H1 (cell line): ENCODE measurements at regions not wholly inside any gene's neighbourhood (a gene's known extent, or its start where the extent isn't known, plus 50 kb on each side); places are given as distances from the start of the nearest gene placed in this dataset.

Experiments
- CTCF ChIA-PET: fragments of 300-600 bp; sonication (Branson Sonifier 250); formaldehyde crosslinking; loops from one replicate; lab custom pipeline; 2021; ENCODE audit not compliant: partially characterized antibody; lab: Charles Lee
- POLR2A ChIA-PET: fragments of 300-600 bp; sonication (Branson Sonifier 250); formaldehyde crosslinking; loops from one replicate; lab custom pipeline; 2021; ENCODE audit warnings: inconsistent platforms; ENCODE audit not compliant: partially characterized antibody; lab: Charles Lee
- DNase-seq, 2 experiments: peaks; one replicate each; pipeline versions ENCODE4 v3.0.0 to v3.0.0-alpha.2; 2010 to 2022; ENCODE audit warnings: low spot score in 2 of 2, low read depth in 1 of 2, mixed read lengths in 1 of 2
- FAIRE-seq: peaks from 2 replicates; lab custom pipeline; 2011; peaks lifted over from hg19 to GRCh38; lab: Jason Lieb, UNC
- H2AFZ ChIP-seq: 2 replicates; pipeline ENCODE4 v1.8.1; 2012; ENCODE audit warnings: low read length, inconsistent platforms
- H2AK5ac ChIP-seq: 2 replicates; pipeline ENCODE4 v1.6.1; 2013; ENCODE audit warnings: low read depth, low read length
- H2BK120ac ChIP-seq: replicated peaks from 2 replicates; pipeline ENCODE3; 2013; ENCODE audit warnings: low read depth, low read length, inconsistent platforms
- H2BK12ac ChIP-seq: 2 replicates; pipeline ENCODE4 v1.6.1; 2013; ENCODE audit warnings: low read depth, low read length
- H2BK15ac ChIP-seq: 2 replicates; pipeline ENCODE4 v1.6.1; 2013; ENCODE audit warnings: low read length
- H2BK20ac ChIP-seq: 2 replicates; pipeline ENCODE4 v1.6.1; 2013; ENCODE audit warnings: low read length
- H2BK5ac ChIP-seq: 2 replicates; pipeline ENCODE4 v1.6.1; 2013; ENCODE audit warnings: low read depth, low read length
- H3K14ac ChIP-seq: 2 replicates; pipeline ENCODE4 v1.6.1; 2013; ENCODE audit warnings: inconsistent platforms; ENCODE audit not compliant: insufficient read length
- H3K18ac ChIP-seq: 2 replicates; pipeline ENCODE4 v1.6.1; 2013; ENCODE audit warnings: low read length; ENCODE audit errors: extremely low read depth
- H3K23ac ChIP-seq: 2 replicates; pipeline ENCODE4 v1.6.1; 2013; ENCODE audit warnings: inconsistent platforms; ENCODE audit not compliant: insufficient read length
- H3K23me2 ChIP-seq: 2 replicates; pipeline ENCODE4 v1.6.1; 2013; ENCODE audit warnings: low read depth, low read length
- H3K27ac ChIP-seq: 2 replicates; pipeline ENCODE4 v1.6.1; 2011; ENCODE audit warnings: low read depth, low read length, inconsistent platforms
- H3K27me3 ChIP-seq, 4 experiments: replicated peaks in 1 of 4; 1 replicate in 1 of 4; 2 replicates in 3 of 4; pipeline versions ENCODE4 v1.6.1 to v1.8.1; 2011 to 2013; ENCODE audit warnings: low read length in 3 of 4, mild to moderate bottlenecking in 3 of 4, inconsistent platforms in 2 of 4, mixed read lengths in 2 of 4, moderate library complexity in 1 of 4; ENCODE audit not compliant: control insufficient read depth in 3 of 4, insufficient read depth in 3 of 4; ENCODE audit errors: extremely low read depth in 1 of 4
- H3K36me3 ChIP-seq, 4 experiments: 2 replicates each; pipeline versions ENCODE4 v1.6.1 to v1.8.1; 2011 to 2013; ENCODE audit warnings: mild to moderate bottlenecking in 4 of 4, low read length in 3 of 4, moderate library complexity in 2 of 4, control low read depth in 1 of 4, inconsistent platforms in 1 of 4; ENCODE audit not compliant: insufficient read depth in 4 of 4, control insufficient read depth in 2 of 4
- H3K4ac ChIP-seq: replicated peaks from 2 replicates; pipeline ENCODE3; 2013; ENCODE audit warnings: low read length, low read depth, mixed read lengths, inconsistent platforms; ENCODE audit not compliant: insufficient read length
- H3K4me1 ChIP-seq, 4 experiments: replicated peaks in 1 of 4; 1 replicate in 1 of 4; 2 replicates in 3 of 4; pipeline versions ENCODE4 v1.6.1 to v1.8.1; 2011 to 2013; ENCODE audit warnings: low read length in 3 of 4, inconsistent platforms in 2 of 4, mixed read lengths in 1 of 4; ENCODE audit not compliant: insufficient read depth in 4 of 4, control insufficient read depth in 3 of 4
- H3K4me2 ChIP-seq, 2 experiments: 2 replicates each; pipeline versions ENCODE4 v1.6.1 to v1.8.1; 2011 to 2013; ENCODE audit warnings: low read depth in 2 of 2, low read length in 2 of 2, control low read depth in 1 of 2, inconsistent platforms in 1 of 2, mild to moderate bottlenecking in 1 of 2; ENCODE audit not compliant: insufficient read depth in 1 of 2
- H3K4me3 ChIP-seq, 4 experiments: fragments of 200-600, 300-600 bp in 1 of 4; sonication (generic), shearing (Covaris generic), sonication (Bioruptor Twin) in 1 of 4; 2 replicates each; pipeline versions ENCODE4 v1.5.1 to v1.8.1; 2011 to 2016; ENCODE audit warnings: low read length in 4 of 4, low read depth in 3 of 4, control low read depth in 2 of 4, inconsistent platforms in 2 of 4, mild to moderate bottlenecking in 2 of 4, mixed read lengths in 1 of 4, moderate library complexity in 1 of 4; ENCODE audit not compliant: insufficient read depth in 2 of 4; ENCODE audit errors: extremely low read depth in 1 of 4
- H3K56ac ChIP-seq: replicated peaks from 2 replicates; pipeline ENCODE3; 2013; ENCODE audit warnings: low read depth, mild to moderate bottlenecking, mixed read lengths, low read length, inconsistent platforms; ENCODE audit not compliant: insufficient read length
- H3K79me1 ChIP-seq: 2 replicates; pipeline ENCODE4 v1.6.1; 2013; ENCODE audit warnings: low read depth, low read length, control low read depth
- H3K79me2 ChIP-seq, 2 experiments: 2 replicates each; pipeline versions ENCODE4 v1.6.1 to v1.8.1; 2012 to 2013; ENCODE audit warnings: low read length in 2 of 2, mild to moderate bottlenecking in 2 of 2, inconsistent platforms in 1 of 2; ENCODE audit not compliant: insufficient read depth in 2 of 2, control insufficient read depth in 1 of 2
- H3K9ac ChIP-seq, 4 experiments: replicated peaks in 1 of 4; 1 replicate in 1 of 4; 2 replicates in 3 of 4; pipeline versions ENCODE4 v1.6.1 to v1.8.1; 2011 to 2013; ENCODE audit warnings: low read depth in 3 of 4, low read length in 3 of 4, control low read depth in 2 of 4, mild to moderate bottlenecking in 2 of 4, moderate library complexity in 2 of 4, inconsistent platforms in 1 of 4; ENCODE audit errors: extremely low read depth in 1 of 4
- H3K9me3 ChIP-seq, 2 experiments: 2 replicates each; pipeline versions ENCODE4 v1.6.1 to v1.8.1; 2012 to 2013; ENCODE audit warnings: mild to moderate bottlenecking in 2 of 2, moderate library complexity in 2 of 2, control low read depth in 1 of 2, inconsistent platforms in 1 of 2, low read depth in 1 of 2, low read length in 1 of 2, mixed read lengths in 1 of 2; ENCODE audit not compliant: insufficient read depth in 2 of 2
- H4K20me1 ChIP-seq, 2 experiments: replicated peaks in 1 of 2; 2 replicates each; pipeline versions ENCODE3 to v1.8.1; 2011 to 2013; ENCODE audit warnings: inconsistent platforms in 2 of 2, low read length in 2 of 2, mild to moderate bottlenecking in 1 of 2; ENCODE audit not compliant: insufficient read depth in 2 of 2, control insufficient read depth in 1 of 2
- H4K5ac ChIP-seq: 2 replicates; pipeline ENCODE4 v1.6.1; 2013; ENCODE audit warnings: low read length, low read depth, mixed read lengths, inconsistent platforms; ENCODE audit not compliant: insufficient read length
- H4K8ac ChIP-seq: 2 replicates; pipeline ENCODE4 v1.8.0; 2013; ENCODE audit warnings: mild to moderate bottlenecking, moderate library complexity, low read length, inconsistent platforms; ENCODE audit not compliant: insufficient read depth; ENCODE audit errors: extremely low read depth
- H4K91ac ChIP-seq: replicated peaks from 2 replicates; pipeline ENCODE3; 2013; ENCODE audit warnings: low read length, mixed read lengths, inconsistent platforms; ENCODE audit not compliant: insufficient read length
- ATF2 ChIP-seq: IDR thresholded peaks from 2 replicates; pipeline ENCODE4 v1.6.1; 2012; ENCODE audit warnings: low read length, inconsistent platforms
- BACH1 ChIP-seq: IDR thresholded peaks from 2 replicates; pipeline ENCODE4 v1.6.1; 2012; ENCODE audit warnings: low read length, improper control_type of control experiment
- CEBPB ChIP-seq: IDR thresholded peaks from 2 replicates; pipeline ENCODE4 v1.6.1; 2012; ENCODE audit warnings: low read depth, low read length
- EZH2 ChIP-seq: fragments of 200-600 bp; sonication (generic); IDR thresholded peaks from 2 replicates; pipeline ENCODE4 v1.7.1; 2012; ENCODE audit warnings: low read depth, mild to moderate bottlenecking, moderate library complexity, low read length, inconsistent platforms; ENCODE audit not compliant: severe bottlenecking
- HDAC2 ChIP-seq, 2 experiments: fragments of 300-600 bp in 1 of 2; sonication (generic) in 1 of 2; IDR thresholded peaks; 2 replicates each; pipeline ENCODE4 v1.6.1; 2011 to 2012; ENCODE audit warnings: low read depth in 2 of 2, low read length in 2 of 2, mild to moderate bottlenecking in 2 of 2, moderate library complexity in 2 of 2, borderline replicate concordance in 1 of 2, inconsistent platforms in 1 of 2
- RXRA ChIP-seq: IDR thresholded peaks from 2 replicates; pipeline ENCODE4 v1.6.1; 2011; ENCODE audit warnings: low read depth, mild to moderate bottlenecking, low read length, moderate library complexity; ENCODE audit not compliant: insufficient read depth
- SAP30 ChIP-seq: fragments of 300-600 bp; sonication (generic); IDR thresholded peaks from 2 replicates; pipeline ENCODE4 v1.7.1; 2012; ENCODE audit warnings: low read length, moderate library complexity, mild to moderate bottlenecking, inconsistent platforms; ENCODE audit not compliant: insufficient read depth, insufficient replicate concordance
- SP1 ChIP-seq: IDR thresholded peaks from 2 replicates; pipeline ENCODE4 v1.6.1; 2011; ENCODE audit warnings: low read depth, low read length
- SP4 ChIP-seq: IDR thresholded peaks from 2 replicates; pipeline ENCODE4 v1.6.1; 2012; ENCODE audit warnings: low read length, inconsistent platforms
- TAF7 ChIP-seq: optimal IDR thresholded peaks from 2 replicates; pipeline ENCODE3; 2011; ENCODE audit warnings: low read depth, mild to moderate bottlenecking, inconsistent platforms, low read length, moderate library complexity, borderline replicate concordance
- YY1 ChIP-seq: IDR thresholded peaks from 2 replicates; pipeline ENCODE4 v1.6.1; 2011; ENCODE audit warnings: low read depth, mild to moderate bottlenecking, low read length
- WGBS, 2 experiments: shearing (Covaris generic) in 1 of 2; methylation state at CpG; one replicate each; pipeline versions ENCODE4 v1.1.6 to v1.1.7; 2013 to 2015; ENCODE audit warnings: low lambda C conversion rate in 2 of 2, mixed read lengths in 2 of 2, inconsistent platforms in 1 of 2, low coverage in 1 of 2, missing lambda C conversion rate in 1 of 2; ENCODE audit not compliant: insufficient replicate concordance in 2 of 2, insufficient coverage in 1 of 2, insufficient read length in 1 of 2; ENCODE audit errors: extremely low coverage in 1 of 2, missing lambda C conversion rate in 1 of 2; 5-methylcytosine and 5-hydroxymethylcytosine counted together
- TF ChIP-seq, protein P1 (sequence below): IDR thresholded peaks from 2 replicates; pipeline ENCODE4 v1.6.1; 2012; ENCODE audit warnings: inconsistent platforms

- no peaks in the 10 kb centered on the region for H3K9me3 ChIP-seq
- no peak overlapping the region for H3K56ac ChIP-seq
- no peaks in the 10 kb centered on the region for H3K36me3 ChIP-seq
- ChIA-PET CTCF (interaction anchor here (3.3 kb wide), 1 partner anchor 82 kb away, joined by 19 read pairs; no protein-coding TSS in a partner anchor), POLR2A (no interaction called here)
- no peak overlapping the region for H3K14ac ChIP-seq
- H3K79me1 ChIP-seq = no peaks in the 10 kb centered on the region
- H2BK20ac ChIP-seq = no peak overlapping the region
- H2AFZ ChIP-seq = no peak overlapping the region
- no peak overlapping the region for H3K23ac ChIP-seq
- WGBS, 2 experiments = 93% methylated on average over 1 of the region's 1 CpG; no CpG with 5 or more reads in 1 of the 2 experiments
- no peak overlapping the region for H3K4me3 ChIP-seq
- no peak overlapping the region for H4K91ac ChIP-seq
- DNase-seq (no peak), FAIRE-seq (no peak)
- no peak overlapping the region for H4K8ac ChIP-seq
- no peaks in the 10 kb centered on the region for H3K79me2 ChIP-seq
- H3K4me1 ChIP-seq = peaks cover 0 to 3% (median 0%) of the 10 kb centered on the region in 4 experiments; a peak in 1 of 7 replicates
- no peaks in the 10 kb centered on the region for H3K23me2 ChIP-seq
- H4K5ac ChIP-seq = no peak overlapping the region
- H3K4me2 ChIP-seq = no peak overlapping the region
- H2BK120ac ChIP-seq = no peak overlapping the region
- H3K27ac ChIP-seq = no peak overlapping the region
- no peaks in the 10 kb centered on the region for H4K20me1 ChIP-seq
- H2BK12ac ChIP-seq = no peak overlapping the region
- H2BK5ac ChIP-seq = no peak overlapping the region
- no peak overlapping the region for H3K18ac ChIP-seq
- H3K4ac ChIP-seq = no peak overlapping the region
- H2AK5ac ChIP-seq = no peak overlapping the region
- no peak overlapping the region for H2BK15ac ChIP-seq
- H3K9ac ChIP-seq = no peak overlapping the region
- no peaks in the 10 kb centered on the region for H3K27me3 ChIP-seq
- TF ChIP-seq CEBPB (no peak; the same call in 1 of the 2 replicates), EZH2 (no peak), SP1 (no peak), SP4 (no peak), RXRA (no peak), BACH1 (no peak), HDAC2 (IDR thresholded peaks at IDR 0.05; ENCODE audit: borderline replicate concordance in 1 of 2, low read depth in 2 of 2, low read length in 2 of 2) (no peak), SAP30 (no peak), TAF7 (no peak), YY1 (no peak), ATF2 (no peak)
- TF ChIP-seq, protein P1, sequence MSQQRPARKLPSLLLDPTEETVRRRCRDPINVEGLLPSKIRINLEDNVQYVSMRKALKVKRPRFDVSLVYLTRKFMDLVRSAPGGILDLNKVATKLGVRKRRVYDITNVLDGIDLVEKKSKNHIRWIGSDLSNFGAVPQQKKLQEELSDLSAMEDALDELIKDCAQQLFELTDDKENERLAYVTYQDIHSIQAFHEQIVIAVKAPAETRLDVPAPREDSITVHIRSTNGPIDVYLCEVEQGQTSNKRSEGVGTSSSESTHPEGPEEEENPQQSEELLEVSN = no peak
Observed at GRCh38 chr4:156295676-156296195, 342.1 kb upstream of the CTSO start.
